Aorta (tissue), 5 donors: ENCODE measurements at regions not wholly inside any gene's neighbourhood (a gene's known extent, or its start where the extent isn't known, plus 50 kb on each side); places are given as distances from the start of the nearest gene placed in this dataset.

Experiments
- ATAC-seq: fragments of 200-7000 bp; cut with Tn5 transposase; one replicate; pipeline ENCODE4 v1.9.1; 2022; ENCODE audit warnings: moderate library complexity; ENCODE audit not compliant: low FRiP score
- DNase-seq, 2 donors: peaks; one replicate each; pipeline ENCODE4 v3.0.0-alpha.2; 2020
- H3K27ac ChIP-seq, 2 donors: one replicate each; pipeline ENCODE4 v1.5.1; 2013; ENCODE audit warnings: low read length in 2 of 2, mild to moderate bottlenecking in 2 of 2, moderate library complexity in 2 of 2, control low read depth in 1 of 2, inconsistent platforms in 1 of 2, low read depth in 1 of 2
- H3K27me3 ChIP-seq, 2 donors: one replicate each; pipeline ENCODE4 v1.6.1; 2013; ENCODE audit warnings: control low read depth in 1 of 2, low read length in 1 of 2, mild to moderate bottlenecking in 1 of 2, moderate library complexity in 1 of 2; ENCODE audit not compliant: insufficient read depth in 2 of 2, control insufficient read depth in 1 of 2
- H3K36me3 ChIP-seq, 2 donors: one replicate each; pipeline ENCODE4 v1.6.1; 2013; ENCODE audit warnings: control low read depth in 1 of 2, low read length in 1 of 2, mild to moderate bottlenecking in 1 of 2; ENCODE audit not compliant: insufficient read depth in 2 of 2, control insufficient read depth in 1 of 2
- H3K4me1 ChIP-seq, 2 donors: one replicate each; pipeline ENCODE4 v1.6.1; 2013; ENCODE audit warnings: low read length in 2 of 2, control low read depth in 1 of 2, mild to moderate bottlenecking in 1 of 2, moderate library complexity in 1 of 2; ENCODE audit not compliant: insufficient read depth in 2 of 2, control insufficient read depth in 1 of 2
- H3K4me3 ChIP-seq, 2 donors: one replicate each; pipeline ENCODE4 v1.5.1; 2013; ENCODE audit warnings: low read length in 2 of 2, control low read depth in 1 of 2, mild to moderate bottlenecking in 1 of 2
- H3K9me3 ChIP-seq: one replicate; pipeline ENCODE4 v1.6.1; 2013; ENCODE audit warnings: mild to moderate bottlenecking, low read length; ENCODE audit not compliant: control insufficient read depth
- WGBS, 2 donors: extraction: QIAGEN DNeasy Blood & Tissue Kit; methylation state at CpG; one replicate each; pipeline ENCODE4 v1.1.7; 2013; 5-methylcytosine and 5-hydroxymethylcytosine counted together
- intact Hi-C, 2 donors: fragments of 100-400 bp; cut with DNase I; formaldehyde crosslinking; loops; one replicate each; pipeline versions ENCODE4 v1.14.2 to v1.15.0; 2022
- donor health status: healthy with polysubstance abuse.
- donor health status: Bipolar disorder and iron deficiency.
- donor health status: DM: no; HTN: no; CAD: no.
- donor health status: DM: no; HTN: no; CAD: no.
- donor health status: DM: yes; HTN: yes; CAD: no.

GRCh38 chr16:6377956-6378355, 954.7 kb upstream of the RBFOX1 start:
- WGBS, 2 donors: 75 to 77% methylated on average over 11 of the region's 11 CpGs
- H3K27me3 ChIP-seq: no peaks in the 10 kb centered on the region
- H3K27ac ChIP-seq: no peak overlapping the region
- no peaks in the 10 kb centered on the region for H3K36me3 ChIP-seq
- H3K4me3 ChIP-seq: no peak overlapping the region
- H3K4me1 ChIP-seq: no peaks in the 10 kb centered on the region
- peaks cover 1% of the 10 kb centered on the region for H3K9me3 ChIP-seq
- intact Hi-C loops: no loop called here
- ATAC-seq: no peak
- no peak for DNase-seq

- peaks cover 1% of the 10 kb centered on the region for H3K9me3 ChIP-seq
- no peaks in the 10 kb centered on the region for H3K36me3 ChIP-seq
- DNase-seq (no peak), ATAC-seq (no peak)
- intact Hi-C loops: no loop called here
- no peak overlapping the region for H3K4me3 ChIP-seq
- H3K4me1 ChIP-seq: no peaks in the 10 kb centered on the region
- H3K27me3 ChIP-seq: no peaks in the 10 kb centered on the region
- H3K27ac ChIP-seq: no peak overlapping the region
- WGBS, 2 donors: 28 to 41% methylated on average over 8 of the region's 8 CpGs
These were observed 957.1 kb upstream of the RBFOX1 start for GRCh38 chr16:6375465-6376075.

- ATAC-seq (no peak), DNase-seq (no peak)
- H3K9me3 ChIP-seq: peaks cover 1% of the 10 kb centered on the region
- intact Hi-C loops: no loop called here
- no peaks in the 10 kb centered on the region for H3K4me1 ChIP-seq
- H3K36me3 ChIP-seq: no peaks in the 10 kb centered on the region
- no peak overlapping the region for H3K27ac ChIP-seq
- H3K27me3 ChIP-seq: no peaks in the 10 kb centered on the region
- WGBS, 2 donors: 5 to 8% methylated on average over 3 of the region's 3 CpGs
- H3K4me3 ChIP-seq: no peak overlapping the region
These were observed 957.8 kb upstream of the RBFOX1 start for GRCh38 chr16:6374821-6375220.

- H3K27me3 ChIP-seq: no peaks in the 10 kb centered on the region
- DNase-seq (no peak), ATAC-seq (no peak)
- peaks cover 2% of the 10 kb centered on the region for H3K9me3 ChIP-seq
- H3K4me1 ChIP-seq: no peaks in the 10 kb centered on the region
- no peak overlapping the region for H3K4me3 ChIP-seq
- 88 to 93% methylated on average over 3 of the region's 3 CpGs for WGBS, 2 donors
- intact Hi-C loops: no loop called here
- no peak overlapping the region for H3K27ac ChIP-seq
- H3K36me3 ChIP-seq: no peaks in the 10 kb centered on the region
These were observed 967.8 kb upstream of the RBFOX1 start for GRCh38 chr16:6364846-6365245.

- H3K9me3 ChIP-seq: peaks cover 2% of the 10 kb centered on the region
- WGBS, 2 donors: 61 to 66% methylated on average over 6 of the region's 6 CpGs
- intact Hi-C loops: no loop called here
These were observed 968.6 kb upstream of the RBFOX1 start for GRCh38 chr16:6363896-6364607.

GRCh38 chr16:6363396-6363795, 969.2 kb upstream of the RBFOX1 start:
- no peaks in the 10 kb centered on the region for H3K36me3 ChIP-seq
- H3K4me1 ChIP-seq: no peaks in the 10 kb centered on the region
- WGBS, 2 donors: 69 to 76% methylated on average over 11 of the region's 11 CpGs
- no peak for DNase-seq
- H3K27ac ChIP-seq: no peak overlapping the region
- no peak overlapping the region for H3K4me3 ChIP-seq
- intact Hi-C loops: no loop called here
- H3K27me3 ChIP-seq: no peaks in the 10 kb centered on the region
- ATAC-seq: no peak
- H3K9me3 ChIP-seq: peaks cover 2% of the 10 kb centered on the region

More at GRCh38 chr16:6363896-6364607, 968.6 kb upstream of the RBFOX1 start:
- no peaks in the 10 kb centered on the region for H3K27me3 ChIP-seq
- no peaks in the 10 kb centered on the region for H3K36me3 ChIP-seq
- no peak for DNase-seq
- H3K27ac ChIP-seq: no peak overlapping the region
- no peaks in the 10 kb centered on the region for H3K4me1 ChIP-seq
- no peak for ATAC-seq
- H3K4me3 ChIP-seq: no peak overlapping the region

GRCh38 chr16:6362321-6362720, 970.3 kb upstream of the RBFOX1 start:
- no peak overlapping the region for H3K27ac ChIP-seq
- H3K27me3 ChIP-seq: no peaks in the 10 kb centered on the region
- DNase-seq: no peak
- peaks cover 2% of the 10 kb centered on the region for H3K9me3 ChIP-seq
- H3K4me3 ChIP-seq: no peak overlapping the region
- no peak for ATAC-seq
- intact Hi-C loops: no loop called here
- H3K4me1 ChIP-seq: no peaks in the 10 kb centered on the region
- WGBS, 2 donors: 65% methylated on average over 5 of the region's 5 CpGs
- no peaks in the 10 kb centered on the region for H3K36me3 ChIP-seq

- 86 to 91% methylated on average over 7 of the region's 7 CpGs for WGBS, 2 donors
- Histone ChIP-seq H3K4me3 (no peak overlapping the region), H3K27me3 (no peaks in the 10 kb centered on the region), H3K4me1 (no peaks in the 10 kb centered on the region), H3K36me3 (no peaks in the 10 kb centered on the region), H3K27ac (no peak overlapping the region), H3K9me3 (no peaks in the 10 kb centered on the region)
- no peak for ATAC-seq
- no peak for DNase-seq
- intact Hi-C loops: no loop called here
These were observed 972.0 kb upstream of the RBFOX1 start for GRCh38 chr16:6360641-6361040.

- no peaks in the 10 kb centered on the region for H3K4me1 ChIP-seq
- no peaks in the 10 kb centered on the region for H3K27me3 ChIP-seq
- no peaks in the 10 kb centered on the region for H3K36me3 ChIP-seq
- no peaks in the 10 kb centered on the region for H3K9me3 ChIP-seq
- ATAC-seq (no peak), DNase-seq (no peak)
- intact Hi-C loops: no loop called here
- H3K27ac ChIP-seq: no peak overlapping the region
- WGBS, 2 donors: 11 to 14% methylated on average over 7 of the region's 7 CpGs
- no peak overlapping the region for H3K4me3 ChIP-seq
These were observed 975.7 kb upstream of the RBFOX1 start for GRCh38 chr16:6356911-6357310.
